GM21576 (cell line): ENCODE measurements at regions not wholly inside any gene's neighbourhood (a gene's known extent, or its start where the extent isn't known, plus 50 kb on each side); places are given as distances from the start of the nearest gene placed in this dataset.

Source experiments
- ATAC-seq: cut with Tn5 transposase; IDR thresholded peaks from one replicate; pipeline ENCODE4 v1.9.1; 2021; ENCODE audit warnings: mild to moderate bottlenecking, moderate library complexity; ENCODE audit not compliant: unreplicated experiment

GRCh38 chrX:39576041-39576872 is 521.5 kb downstream of the BCOR start:
- no peak for ATAC-seq

DNA sequence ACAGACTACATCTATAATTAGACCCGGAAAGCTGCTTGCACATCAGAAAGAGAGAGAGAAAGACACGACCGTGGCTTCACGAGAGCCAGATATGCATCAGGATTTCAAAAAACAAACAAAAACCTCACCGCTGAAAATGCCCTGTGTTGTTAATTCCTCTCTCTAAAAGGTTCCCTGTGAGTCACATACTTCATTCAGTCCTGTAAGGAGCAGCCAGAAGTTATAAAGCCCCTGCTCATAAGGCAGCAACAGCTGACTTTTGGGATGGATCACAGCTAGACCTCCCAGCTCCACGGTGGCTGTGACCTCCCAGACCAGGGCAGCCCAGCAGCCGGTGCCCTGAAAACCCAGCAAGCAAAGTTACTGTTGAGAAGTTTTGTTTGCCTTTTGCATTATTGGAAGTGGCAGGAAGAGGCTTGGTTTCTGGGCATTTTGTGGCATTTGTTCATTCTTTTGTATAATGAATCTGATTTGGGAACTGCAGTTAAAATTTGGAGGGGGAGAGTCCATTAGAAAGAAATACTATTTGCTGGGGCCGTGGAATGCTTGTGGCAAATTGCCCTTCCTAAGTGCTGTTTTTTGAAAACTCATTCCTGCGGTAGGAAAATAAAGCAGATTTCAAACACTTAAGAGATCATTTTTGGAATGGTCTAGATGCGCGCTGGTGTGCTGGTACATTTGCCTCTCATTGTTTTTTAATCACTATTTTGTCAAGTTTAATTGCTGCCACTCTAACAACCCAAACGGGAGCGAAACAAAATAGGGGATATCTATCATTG is 520.4 kb downstream of the BCOR start:
- no peak for ATAC-seq

DNA sequence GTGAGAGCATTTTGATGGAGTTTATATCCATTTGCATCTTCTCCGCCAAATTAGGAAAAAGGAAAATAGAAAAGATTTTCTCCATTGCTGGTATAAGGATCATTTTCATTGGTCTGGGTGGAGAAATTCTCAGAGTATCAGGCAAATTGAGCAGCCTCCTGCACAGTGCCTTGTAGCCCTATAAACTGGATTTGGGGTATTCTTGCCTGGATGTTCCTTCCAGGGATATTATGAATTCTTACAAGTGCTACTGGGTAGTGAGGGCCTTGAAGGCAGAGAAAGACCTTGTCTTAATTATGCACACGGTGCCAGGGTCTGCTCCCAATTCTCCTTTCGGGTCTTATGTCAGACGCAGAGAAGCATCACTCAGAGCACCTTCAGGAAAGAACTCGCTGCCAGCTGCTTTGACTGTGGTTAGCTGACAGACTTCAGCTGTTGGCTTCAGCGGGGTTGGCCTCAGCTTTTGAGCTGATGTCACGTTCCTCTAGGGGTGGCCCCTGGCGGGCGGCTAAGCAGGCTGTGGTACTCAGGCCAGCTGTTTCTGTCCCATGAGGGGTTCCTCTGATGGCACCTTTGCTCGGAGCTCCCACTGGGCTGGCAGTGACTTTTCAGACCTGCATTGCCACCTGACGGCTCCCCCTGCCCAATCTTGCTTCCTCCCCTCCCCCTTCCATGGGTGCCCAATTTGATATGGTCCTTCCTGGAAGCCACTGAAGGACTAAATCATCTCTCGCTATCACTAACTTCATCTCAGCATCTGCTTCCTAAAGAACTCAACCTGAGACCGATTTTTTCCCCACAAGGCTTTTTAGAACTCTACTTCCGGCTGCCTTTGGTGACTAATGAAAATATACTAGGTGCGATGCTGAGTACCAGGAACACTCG is 519.5 kb downstream of the BCOR start:
- peak; percentile 97 for ATAC-seq

DNA sequence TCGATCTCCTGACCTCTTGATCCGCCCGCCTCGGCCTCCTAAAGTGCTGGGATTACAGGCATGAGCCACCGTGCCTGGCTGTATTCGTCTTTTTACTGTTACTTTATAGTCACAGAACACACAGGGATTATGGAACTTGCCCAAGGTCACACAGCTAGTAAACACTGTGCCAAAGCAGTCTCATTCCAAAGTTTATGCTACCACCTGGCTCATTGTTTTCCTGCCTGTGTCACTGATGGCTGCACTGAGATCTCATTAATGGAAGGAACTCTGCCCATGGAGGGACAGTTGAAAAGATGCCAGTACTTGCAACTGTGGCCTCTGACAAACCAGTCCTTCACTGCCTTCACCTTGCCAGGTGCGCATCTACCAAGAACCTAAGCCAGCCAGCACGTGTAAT is 517.7 kb downstream of the BCOR start:
- ATAC-seq, result no peak

- ATAC-seq, result no peak
Measured at GRCh38 chrX:39581411-39581810, 516.3 kb downstream of the BCOR start.

- no peak for ATAC-seq
Measured at GRCh38 chrX:39582091-39582490, 515.7 kb downstream of the BCOR start.

- ATAC-seq, result no peak
Measured at GRCh38 chrX:39582976-39583375, 514.8 kb downstream of the BCOR start.

DNA sequence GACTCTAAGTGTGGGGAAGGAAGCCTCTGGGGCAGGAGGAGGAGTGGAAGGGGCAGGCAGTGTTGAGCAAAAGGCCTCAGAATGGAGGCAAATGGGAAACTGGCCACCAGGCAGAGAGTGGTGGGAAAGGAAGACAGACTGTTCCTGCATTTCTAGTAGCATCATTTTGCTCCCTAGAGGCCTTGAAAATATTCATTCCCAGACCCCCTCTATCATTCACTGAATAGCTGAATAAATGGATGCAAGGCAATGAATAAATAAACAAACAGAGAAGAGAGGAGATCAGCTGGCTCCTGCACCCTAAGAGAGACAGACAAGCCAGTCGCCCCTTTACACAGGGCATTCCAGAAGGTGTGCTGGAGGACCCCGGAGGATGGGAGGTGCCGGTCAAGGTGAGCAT is 511.9 kb downstream of the BCOR start:
- no peak for ATAC-seq

DNA sequence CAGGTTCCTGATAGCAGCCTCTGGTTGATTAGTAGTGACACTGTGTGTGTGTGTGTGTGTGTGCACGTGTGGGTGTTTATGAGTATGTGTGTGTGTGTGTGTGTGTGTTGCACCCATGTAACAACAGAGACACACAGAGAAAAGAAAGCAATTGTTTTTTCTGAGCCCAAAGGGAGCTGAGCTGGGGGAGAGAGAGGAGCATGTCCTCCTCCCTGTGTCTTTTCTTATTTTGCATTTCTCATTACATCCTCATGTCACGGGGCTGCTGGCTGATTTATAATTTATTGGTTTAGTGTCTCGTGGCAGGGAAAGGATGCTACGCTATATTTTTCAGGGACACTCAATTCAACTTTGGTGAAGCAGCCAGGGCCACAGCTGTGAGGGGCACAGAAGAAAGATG is 511.4 kb downstream of the BCOR start:
- ATAC-seq, result no peak

GRCh38 chrX:39591099-39591498 is 506.7 kb downstream of the BCOR start:
- ATAC-seq, result no peak

- ATAC-seq, result no peak
Measured at GRCh38 chrX:39592776-39593175, 505.0 kb downstream of the BCOR start.

DNA sequence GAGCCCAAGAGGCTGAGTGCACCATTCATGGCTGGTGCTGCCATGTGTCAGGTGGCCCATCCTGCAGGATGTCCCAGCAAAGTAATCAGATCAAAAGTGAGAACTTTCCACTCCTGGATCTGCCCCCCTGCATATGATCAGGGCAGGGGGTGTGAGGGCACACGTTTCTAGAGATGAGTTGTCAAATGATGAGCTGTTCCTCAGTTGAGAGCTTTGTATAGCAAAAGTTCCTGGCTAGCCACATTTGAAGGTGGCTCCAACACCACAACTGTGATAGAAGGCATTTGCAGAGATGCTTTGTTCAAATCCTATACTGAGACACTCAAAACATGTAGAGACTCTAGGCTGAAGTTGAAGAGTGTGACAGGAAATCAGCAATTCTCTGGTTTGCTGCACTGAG is 501.8 kb downstream of the BCOR start:
- no peak for ATAC-seq

GRCh38 chrX:39596437-39596836 is 501.3 kb downstream of the BCOR start:
- ATAC-seq, result no peak

GRCh38 chrX:39599339-39599738 is 498.4 kb downstream of the BCOR start:
- ATAC-seq, result no peak

- no peak for ATAC-seq
Measured at GRCh38 chrX:39600222-39600621, 497.5 kb downstream of the BCOR start.

GRCh38 chrX:39601231-39602177 is 496.3 kb downstream of the BCOR start:
- ATAC-seq, result no peak

DNA sequence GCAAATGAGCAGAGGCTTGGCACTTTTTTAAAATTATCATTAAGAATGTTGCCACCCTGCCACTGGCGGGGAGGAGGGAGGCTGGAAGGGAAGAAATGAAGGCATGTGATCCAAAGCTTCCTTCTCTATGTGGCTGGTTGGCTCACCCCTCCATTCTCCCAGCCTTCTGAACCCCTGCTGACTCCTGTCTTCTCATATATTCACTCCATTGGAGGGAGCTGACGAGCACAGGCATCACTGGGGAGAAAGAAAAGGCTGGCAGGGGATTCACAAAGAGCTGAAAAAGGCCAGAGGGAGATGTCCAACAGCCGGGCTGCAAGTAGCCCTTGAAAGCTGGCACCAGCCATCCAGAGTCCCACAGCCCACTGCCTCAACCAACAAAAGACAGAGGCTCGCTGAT is 495.6 kb downstream of the BCOR start:
- ATAC-seq, result no peak

DNA sequence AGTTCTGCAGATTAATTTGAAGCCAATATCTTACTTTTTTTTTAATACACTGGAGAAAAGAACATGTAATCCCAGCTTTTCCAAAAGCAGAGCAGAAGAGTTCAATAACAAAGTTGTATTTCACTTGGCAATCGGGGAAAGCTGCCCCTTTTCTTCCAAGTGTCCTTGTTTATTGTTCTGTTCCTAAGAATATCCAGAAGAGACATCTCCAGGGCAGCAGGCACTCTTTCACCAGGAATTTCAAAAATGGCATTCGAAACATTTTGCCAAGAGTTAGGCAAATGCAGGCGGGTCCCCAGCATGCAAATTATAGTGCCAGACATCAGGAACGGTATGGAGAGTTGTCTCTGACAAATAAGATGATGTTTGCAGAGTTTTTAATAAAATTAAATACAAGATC is 494.5 kb downstream of the BCOR start:
- no peak for ATAC-seq

- ATAC-seq, result no peak
Measured at GRCh38 chrX:39605183-39605582, 492.6 kb downstream of the BCOR start.

DNA sequence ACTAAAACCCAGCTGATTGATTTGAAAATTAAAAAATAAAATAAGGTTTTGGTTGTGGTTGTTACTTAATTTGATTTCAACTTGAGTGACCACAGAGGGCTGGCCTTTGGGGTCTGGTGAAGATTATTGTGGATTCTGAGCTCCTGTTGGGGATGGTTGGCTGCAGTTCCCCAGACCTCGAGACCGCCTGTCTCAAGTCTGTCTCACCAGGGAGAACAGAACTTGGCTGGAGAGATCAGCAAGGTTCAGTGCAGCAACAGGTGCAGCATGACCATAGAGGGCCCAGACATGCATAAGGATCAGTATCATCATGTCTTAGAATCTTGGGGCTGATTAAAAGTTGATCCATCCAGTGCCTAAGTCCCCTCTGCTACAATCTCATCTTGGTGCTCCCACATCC is 491.9 kb downstream of the BCOR start:
- ATAC-seq, result no peak
